GM23338 (cell line): ENCODE measurements at regions not wholly inside any gene's neighbourhood (a gene's known extent, or its start where the extent isn't known, plus 50 kb on each side); places are given as distances from the start of the nearest gene placed in this dataset.

ENCODE experiments used
- ATAC-seq: fragments of 200-7000 bp; cut with Tn5 transposase; 3 replicates; pipeline ENCODE4 v1.9.1; 2020
- DNase-seq: peaks from one replicate; pipeline ENCODE4 v3.0.0-alpha.2; 2015; ENCODE audit warnings: low spot score
- H2AFZ ChIP-seq: fragments of 200-600 bp; sonication (generic); 2 replicates; pipeline ENCODE4 v1.8.0; 2016; ENCODE audit warnings: antibody characterized with exemption, mild to moderate bottlenecking, moderate library complexity
- H3F3A ChIP-seq: fragments of 200-600 bp; sonication (generic); replicated peaks from 2 replicates; pipeline ENCODE4 v1.8.0; 2017; ENCODE audit warnings: antibody characterized with exemption, mixed run types, low read depth
- H3K27ac ChIP-seq: fragments of 200-600 bp; sonication (generic); 2 replicates; pipeline ENCODE4 v1.6.1; 2016; ENCODE audit warnings: low read depth
- H3K27me3 ChIP-seq: fragments of 200-600 bp; sonication (generic); 2 replicates; pipeline ENCODE4 v1.8.0; 2016; ENCODE audit warnings: mild to moderate bottlenecking, mixed run types, moderate library complexity; ENCODE audit not compliant: insufficient read depth
- H3K36me3 ChIP-seq: fragments of 200-600 bp; sonication (generic); 2 replicates; pipeline ENCODE4 v1.8.0; 2016; ENCODE audit warnings: mild to moderate bottlenecking; ENCODE audit not compliant: insufficient read depth
- H3K4me1 ChIP-seq: fragments of 200-600 bp; sonication (generic); 2 replicates; pipeline ENCODE4 v1.8.0; 2016; ENCODE audit warnings: mild to moderate bottlenecking, moderate library complexity; ENCODE audit not compliant: insufficient read depth
- H3K4me2 ChIP-seq: fragments of 200-600 bp; sonication (generic); 2 replicates; pipeline ENCODE4 v1.7.1; 2017; ENCODE audit warnings: mixed run types
- H3K4me3 ChIP-seq: fragments of 200-600 bp; sonication (generic); 2 replicates; pipeline ENCODE4 v1.6.1; 2016; ENCODE audit warnings: mixed run types
- H3K79me2 ChIP-seq: fragments of 200-600 bp; sonication (generic); replicated peaks from 2 replicates; pipeline ENCODE4 v1.8.0; 2017; ENCODE audit warnings: mild to moderate bottlenecking; ENCODE audit not compliant: insufficient read depth
- H3K9me2 ChIP-seq: fragments of 200-600 bp; sonication (generic); 2 replicates; pipeline ENCODE4 v1.8.0; 2017; ENCODE audit not compliant: insufficient read depth
- H4K20me1 ChIP-seq: fragments of 200-600 bp; sonication (generic); replicated peaks from 2 replicates; pipeline ENCODE4 v1.8.0; 2017; ENCODE audit warnings: mild to moderate bottlenecking; ENCODE audit not compliant: insufficient read depth
- H3K27ac Mint-ChIP-seq: 2 replicates; pipeline ENCODE4 v1.8.0; 2020; ENCODE audit warnings: inconsistent platforms, mild to moderate bottlenecking, moderate library complexity, mixed read lengths
- H3K27me3 Mint-ChIP-seq: 3 replicates; pipeline ENCODE4 v1.8.0; 2022; ENCODE audit warnings: low read depth, mild to moderate bottlenecking, moderate library complexity, mixed read lengths, inconsistent platforms; ENCODE audit not compliant: insufficient read depth, poor library complexity
- H3K36me3 Mint-ChIP-seq: 3 replicates; pipeline ENCODE4 v1.8.0; 2021; ENCODE audit warnings: low read depth, mild to moderate bottlenecking, inconsistent platforms, moderate library complexity, mixed read lengths
- H3K4me1 Mint-ChIP-seq: 3 replicates; pipeline ENCODE4 v1.8.0; 2020; ENCODE audit warnings: mild to moderate bottlenecking, inconsistent platforms, mixed read lengths
- H3K4me3 Mint-ChIP-seq: 3 replicates; pipeline ENCODE4 v1.8.0; 2021; ENCODE audit warnings: moderate library complexity, mild to moderate bottlenecking, inconsistent platforms, mixed read lengths
- H3K9me3 Mint-ChIP-seq: 3 replicates; pipeline ENCODE4 v1.8.0; 2020; ENCODE audit warnings: moderate library complexity, mild to moderate bottlenecking, inconsistent platforms, mixed read lengths
- CREB1 ChIP-seq: fragments of 250-450 bp; sonication (Bioruptor Pico); IDR thresholded peaks from 2 replicates; pipeline ENCODE4 v1.5.0; 2020; ENCODE audit warnings: low read depth, mild to moderate bottlenecking, moderate library complexity
- EZH2 ChIP-seq: fragments of 200-600 bp; sonication (generic); IDR thresholded peaks from one replicate; pipeline ENCODE4 v1.8.0; 2017; ENCODE audit warnings: antibody characterized with exemption, mild to moderate bottlenecking, low read depth; ENCODE audit not compliant: unreplicated experiment
- EZH2phosphoT487 ChIP-seq: fragments of 200-600 bp; sonication (generic); IDR thresholded peaks from one replicate; pipeline ENCODE4 v1.8.1; 2018; ENCODE audit warnings: antibody characterized with exemption; ENCODE audit not compliant: unreplicated experiment
- JUNB ChIP-seq: IDR thresholded peaks from one replicate; pipeline ENCODE4 v1.6.1; 2016; ENCODE audit warnings: antibody characterized with exemption; ENCODE audit not compliant: unreplicated experiment
- NANOG ChIP-seq: IDR thresholded peaks from 2 replicates; pipeline ENCODE4 v1.6.1; 2016; ENCODE audit warnings: antibody characterized with exemption, borderline replicate concordance
- POLR2AphosphoS5 ChIP-seq: IDR thresholded peaks from 2 replicates; pipeline ENCODE4 v1.6.1; 2016; ENCODE audit warnings: antibody characterized with exemption, low read depth
- STAT1 ChIP-seq: IDR thresholded peaks from one replicate; pipeline ENCODE4 v1.6.1; 2016; ENCODE audit warnings: antibody characterized with exemption; ENCODE audit not compliant: unreplicated experiment
- ZNF114 ChIP-seq: fragments of 250-450 bp; sonication (Bioruptor Pico); IDR thresholded peaks from 2 replicates; pipeline ENCODE4 v1.5.0; 2020; ENCODE audit warnings: mild to moderate bottlenecking, moderate library complexity
- ZNF331 ChIP-seq: fragments of 250-450 bp; sonication (Bioruptor Pico); IDR thresholded peaks from 2 replicates; pipeline ENCODE4 v1.5.0; 2020; ENCODE audit warnings: low read depth, mild to moderate bottlenecking, moderate library complexity
- TF ChIP-seq, protein P1 (sequence below): IDR thresholded peaks from one replicate; pipeline ENCODE4 v1.6.1; 2018; ENCODE audit warnings: antibody characterized with exemption; ENCODE audit not compliant: unreplicated experiment
- TF ChIP-seq, protein P2 (sequence below), 2 experiments: fragments of 200-600 bp in 1 of 2; sonication (generic) in 1 of 2; conservative IDR thresholded peaks; 2 replicates each; pipeline versions ENCODE4 v1.5.1 to v1.6.1; 2016 to 2017; ENCODE audit warnings: antibody characterized with exemption in 2 of 2, low read depth in 2 of 2, mild to moderate bottlenecking in 2 of 2, moderate library complexity in 1 of 2

DNA sequence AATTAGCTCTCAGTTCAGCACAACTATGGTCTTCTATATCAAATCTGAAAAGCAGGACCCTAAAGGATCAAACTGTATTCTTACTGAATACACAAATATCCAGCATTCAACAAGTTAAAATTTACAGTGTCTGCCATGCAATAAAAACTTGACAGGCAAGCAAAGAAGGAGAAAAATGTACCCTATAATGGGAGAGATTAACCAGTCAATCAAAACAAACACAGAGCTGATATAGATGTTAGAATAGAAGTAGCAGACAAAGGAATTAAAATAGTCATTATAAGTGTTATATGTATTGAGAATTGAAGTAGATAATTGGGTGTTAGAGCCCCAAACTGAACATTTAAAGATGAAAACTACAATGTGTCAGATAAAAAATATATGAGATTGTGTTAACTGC, 914.9 kb downstream of the EPHA7 start (continued):
- TF ChIP-seq ZNF331 (CRISPR knock-in tag), result no peak
- no peak for TF ChIP-seq EZH2phosphoT487
- no peak for TF ChIP-seq STAT1
- no peak for TF ChIP-seq POLR2AphosphoS5
- no peak for TF ChIP-seq CREB1 (CRISPR knock-in tag)
- no peak for TF ChIP-seq NANOG
- no peak for TF ChIP-seq ZNF114 (CRISPR knock-in tag)
- TF ChIP-seq EZH2, result no peak

DNA sequence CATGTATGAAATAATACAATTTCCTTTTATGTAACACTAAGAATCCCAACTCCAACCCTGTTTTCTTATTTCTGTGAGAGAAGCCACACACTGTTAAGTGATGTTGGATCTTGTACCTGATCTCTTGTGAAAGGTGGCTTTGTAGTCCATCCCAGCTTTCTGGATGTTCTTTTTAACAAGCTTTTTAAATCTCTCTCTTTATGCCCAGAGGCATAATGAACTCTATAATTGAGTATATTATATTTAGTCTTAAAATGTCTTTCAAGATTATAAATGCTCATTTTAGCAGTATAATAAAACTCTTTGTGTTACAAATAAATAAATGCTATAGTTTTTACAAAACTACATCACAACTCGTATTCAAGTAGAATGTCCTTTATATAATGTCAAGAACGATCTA, 922.1 kb downstream of the EPHA7 start:
- no peak overlapping the region for H3K4me3 Mint-ChIP-seq
- H3K4me3 ChIP-seq, result no peak overlapping the region
- ATAC-seq, result no peak
- no peak for DNase-seq
- no peaks in the 10 kb centered on the region for H3K79me2 ChIP-seq
- peaks cover 3% of the 10 kb centered on the region; the same call in 2 of the 3 replicates for H3K4me1 Mint-ChIP-seq
- H3F3A ChIP-seq, result no peaks in the 10 kb centered on the region
- H3K9me3 Mint-ChIP-seq, result no peaks in the 10 kb centered on the region
- no peaks in the 10 kb centered on the region for H3K36me3 ChIP-seq
- no peak overlapping the region for H2AFZ ChIP-seq
- TF ChIP-seq JUNB (no peak), CREB1 (CRISPR knock-in tag) (no peak)
- TF ChIP-seq, protein P1, sequence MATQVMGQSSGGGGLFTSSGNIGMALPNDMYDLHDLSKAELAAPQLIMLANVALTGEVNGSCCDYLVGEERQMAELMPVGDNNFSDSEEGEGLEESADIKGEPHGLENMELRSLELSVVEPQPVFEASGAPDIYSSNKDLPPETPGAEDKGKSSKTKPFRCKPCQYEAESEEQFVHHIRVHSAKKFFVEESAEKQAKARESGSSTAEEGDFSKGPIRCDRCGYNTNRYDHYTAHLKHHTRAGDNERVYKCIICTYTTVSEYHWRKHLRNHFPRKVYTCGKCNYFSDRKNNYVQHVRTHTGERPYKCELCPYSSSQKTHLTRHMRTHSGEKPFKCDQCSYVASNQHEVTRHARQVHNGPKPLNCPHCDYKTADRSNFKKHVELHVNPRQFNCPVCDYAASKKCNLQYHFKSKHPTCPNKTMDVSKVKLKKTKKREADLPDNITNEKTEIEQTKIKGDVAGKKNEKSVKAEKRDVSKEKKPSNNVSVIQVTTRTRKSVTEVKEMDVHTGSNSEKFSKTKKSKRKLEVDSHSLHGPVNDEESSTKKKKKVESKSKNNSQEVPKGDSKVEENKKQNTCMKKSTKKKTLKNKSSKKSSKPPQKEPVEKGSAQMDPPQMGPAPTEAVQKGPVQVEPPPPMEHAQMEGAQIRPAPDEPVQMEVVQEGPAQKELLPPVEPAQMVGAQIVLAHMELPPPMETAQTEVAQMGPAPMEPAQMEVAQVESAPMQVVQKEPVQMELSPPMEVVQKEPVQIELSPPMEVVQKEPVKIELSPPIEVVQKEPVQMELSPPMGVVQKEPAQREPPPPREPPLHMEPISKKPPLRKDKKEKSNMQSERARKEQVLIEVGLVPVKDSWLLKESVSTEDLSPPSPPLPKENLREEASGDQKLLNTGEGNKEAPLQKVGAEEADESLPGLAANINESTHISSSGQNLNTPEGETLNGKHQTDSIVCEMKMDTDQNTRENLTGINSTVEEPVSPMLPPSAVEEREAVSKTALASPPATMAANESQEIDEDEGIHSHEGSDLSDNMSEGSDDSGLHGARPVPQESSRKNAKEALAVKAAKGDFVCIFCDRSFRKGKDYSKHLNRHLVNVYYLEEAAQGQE, result no peak
- TF ChIP-seq, protein P2, sequence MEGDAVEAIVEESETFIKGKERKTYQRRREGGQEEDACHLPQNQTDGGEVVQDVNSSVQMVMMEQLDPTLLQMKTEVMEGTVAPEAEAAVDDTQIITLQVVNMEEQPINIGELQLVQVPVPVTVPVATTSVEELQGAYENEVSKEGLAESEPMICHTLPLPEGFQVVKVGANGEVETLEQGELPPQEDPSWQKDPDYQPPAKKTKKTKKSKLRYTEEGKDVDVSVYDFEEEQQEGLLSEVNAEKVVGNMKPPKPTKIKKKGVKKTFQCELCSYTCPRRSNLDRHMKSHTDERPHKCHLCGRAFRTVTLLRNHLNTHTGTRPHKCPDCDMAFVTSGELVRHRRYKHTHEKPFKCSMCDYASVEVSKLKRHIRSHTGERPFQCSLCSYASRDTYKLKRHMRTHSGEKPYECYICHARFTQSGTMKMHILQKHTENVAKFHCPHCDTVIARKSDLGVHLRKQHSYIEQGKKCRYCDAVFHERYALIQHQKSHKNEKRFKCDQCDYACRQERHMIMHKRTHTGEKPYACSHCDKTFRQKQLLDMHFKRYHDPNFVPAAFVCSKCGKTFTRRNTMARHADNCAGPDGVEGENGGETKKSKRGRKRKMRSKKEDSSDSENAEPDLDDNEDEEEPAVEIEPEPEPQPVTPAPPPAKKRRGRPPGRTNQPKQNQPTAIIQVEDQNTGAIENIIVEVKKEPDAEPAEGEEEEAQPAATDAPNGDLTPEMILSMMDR (conservative IDR thresholded peaks at IDR 0.05; ENCODE audit: low read depth in 2 of 2), result no peak
- no peak overlapping the region for H3K27ac Mint-ChIP-seq
- no peak overlapping the region for H3K4me2 ChIP-seq
- no peaks in the 10 kb centered on the region for H3K4me1 ChIP-seq
- H3K27ac ChIP-seq, result no peak overlapping the region
- H3K27me3 Mint-ChIP-seq, result no peaks in the 10 kb centered on the region
- H3K27me3 ChIP-seq, result no peaks in the 10 kb centered on the region
- H3K9me2 ChIP-seq, result no peaks in the 10 kb centered on the region
- H3K36me3 Mint-ChIP-seq, result no peaks in the 10 kb centered on the region
- H4K20me1 ChIP-seq, result no peaks in the 10 kb centered on the region
